Neural crest cell (in vitro differentiated cells): ENCODE measurements at regions not wholly inside any gene's neighbourhood (a gene's known extent, or its start where the extent isn't known, plus 50 kb on each side); places are given as distances from the start of the nearest gene placed in this dataset.
"Not testable (repeated sequence)": the region's sequence is repeated elsewhere in the genome, so short reads cannot be mapped to it uniquely, and the experiment has no call there.

Experiments
- DNase-seq: peaks from one replicate; pipeline ENCODE4 v3.0.0; 2021; ENCODE audit warnings: low read depth, mixed read lengths, low spot score
- H3K27ac Mint-ChIP-seq: one replicate; pipeline ENCODE4 v1.8.0; 2021; ENCODE audit warnings: mild to moderate bottlenecking, mixed read lengths; ENCODE audit not compliant: unreplicated experiment
- H3K27me3 Mint-ChIP-seq: 2 replicates; pipeline ENCODE4 v1.8.0; 2021; ENCODE audit warnings: low read depth, mild to moderate bottlenecking, mixed read lengths
- H3K36me3 Mint-ChIP-seq: 2 replicates; pipeline ENCODE4 v1.8.0; 2021; ENCODE audit warnings: low read depth, mild to moderate bottlenecking, mixed read lengths
- H3K4me1 Mint-ChIP-seq: 2 replicates; pipeline ENCODE4 v1.8.0; 2021; ENCODE audit warnings: mixed read lengths
- H3K4me3 Mint-ChIP-seq: one replicate; pipeline ENCODE4 v1.8.0; 2021; ENCODE audit warnings: mild to moderate bottlenecking, mixed read lengths
- H3K9me3 Mint-ChIP-seq: 2 replicates; pipeline ENCODE4 v1.8.0; 2021; ENCODE audit warnings: mixed read lengths
- TF ChIP-seq, protein P1 (sequence below): fragments of 200-600 bp; sonication (generic); conservative IDR thresholded peaks from 2 replicates; pipeline ENCODE4 v1.5.0; 2021; ENCODE audit warnings: antibody characterized with exemption, mild to moderate bottlenecking

GRCh38 chr10:117763528-117763927, 221.0 kb downstream of the EMX2 start:
- no peaks in the 10 kb centered on the region for H3K4me1 Mint-ChIP-seq
- no peak overlapping the region for H3K27ac Mint-ChIP-seq
- H3K4me3 Mint-ChIP-seq, result no peak overlapping the region
- TF ChIP-seq, protein P1, sequence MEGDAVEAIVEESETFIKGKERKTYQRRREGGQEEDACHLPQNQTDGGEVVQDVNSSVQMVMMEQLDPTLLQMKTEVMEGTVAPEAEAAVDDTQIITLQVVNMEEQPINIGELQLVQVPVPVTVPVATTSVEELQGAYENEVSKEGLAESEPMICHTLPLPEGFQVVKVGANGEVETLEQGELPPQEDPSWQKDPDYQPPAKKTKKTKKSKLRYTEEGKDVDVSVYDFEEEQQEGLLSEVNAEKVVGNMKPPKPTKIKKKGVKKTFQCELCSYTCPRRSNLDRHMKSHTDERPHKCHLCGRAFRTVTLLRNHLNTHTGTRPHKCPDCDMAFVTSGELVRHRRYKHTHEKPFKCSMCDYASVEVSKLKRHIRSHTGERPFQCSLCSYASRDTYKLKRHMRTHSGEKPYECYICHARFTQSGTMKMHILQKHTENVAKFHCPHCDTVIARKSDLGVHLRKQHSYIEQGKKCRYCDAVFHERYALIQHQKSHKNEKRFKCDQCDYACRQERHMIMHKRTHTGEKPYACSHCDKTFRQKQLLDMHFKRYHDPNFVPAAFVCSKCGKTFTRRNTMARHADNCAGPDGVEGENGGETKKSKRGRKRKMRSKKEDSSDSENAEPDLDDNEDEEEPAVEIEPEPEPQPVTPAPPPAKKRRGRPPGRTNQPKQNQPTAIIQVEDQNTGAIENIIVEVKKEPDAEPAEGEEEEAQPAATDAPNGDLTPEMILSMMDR, result no peak
- H3K9me3 Mint-ChIP-seq, result peaks cover 3% of the 10 kb centered on the region
- no peaks in the 10 kb centered on the region for H3K36me3 Mint-ChIP-seq
- H3K27me3 Mint-ChIP-seq, result peaks cover 3% of the 10 kb centered on the region
- no peak for DNase-seq

DNA sequence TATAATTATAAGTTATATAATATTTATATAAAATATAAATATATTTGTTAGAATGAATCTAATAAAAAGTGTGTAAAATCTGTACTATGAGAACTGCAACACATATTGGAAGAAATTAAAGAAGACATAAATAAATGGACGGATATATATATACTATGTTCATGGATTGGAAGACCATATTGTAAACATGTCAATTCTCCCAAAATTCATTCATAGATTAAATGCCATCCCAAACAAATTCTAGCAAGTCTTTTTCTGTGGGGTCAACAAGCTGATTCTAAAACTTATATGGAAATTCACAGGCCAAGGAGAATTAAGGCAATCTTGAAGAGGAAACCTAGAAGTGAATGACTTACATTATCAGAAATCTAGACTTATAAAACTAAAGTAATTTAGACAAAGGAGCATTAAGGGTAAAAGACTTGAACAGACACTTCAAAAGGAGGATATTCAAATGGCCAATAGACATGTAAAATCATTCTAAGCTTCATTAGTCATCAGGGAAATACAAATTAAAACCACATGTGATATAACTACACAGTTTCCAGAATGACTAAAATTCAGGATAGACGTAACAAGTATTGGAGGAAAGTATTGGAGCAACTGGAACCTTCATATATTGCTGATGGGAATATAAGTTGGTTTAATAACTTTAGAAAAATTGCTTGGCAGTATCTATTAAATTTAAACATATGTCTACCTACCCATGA, 225.9 kb downstream of the EMX2 start:
- H3K4me3 Mint-ChIP-seq, result no peak overlapping the region
- peaks cover 6% of the 10 kb centered on the region for H3K27me3 Mint-ChIP-seq
- DNase-seq, result no peak
- TF ChIP-seq, protein P1, result no peak
- peaks cover 5% of the 10 kb centered on the region for H3K4me1 Mint-ChIP-seq
- no peak overlapping the region for H3K27ac Mint-ChIP-seq
- H3K36me3 Mint-ChIP-seq, result no peaks in the 10 kb centered on the region
- peaks cover 5% of the 10 kb centered on the region for H3K9me3 Mint-ChIP-seq

DNA sequence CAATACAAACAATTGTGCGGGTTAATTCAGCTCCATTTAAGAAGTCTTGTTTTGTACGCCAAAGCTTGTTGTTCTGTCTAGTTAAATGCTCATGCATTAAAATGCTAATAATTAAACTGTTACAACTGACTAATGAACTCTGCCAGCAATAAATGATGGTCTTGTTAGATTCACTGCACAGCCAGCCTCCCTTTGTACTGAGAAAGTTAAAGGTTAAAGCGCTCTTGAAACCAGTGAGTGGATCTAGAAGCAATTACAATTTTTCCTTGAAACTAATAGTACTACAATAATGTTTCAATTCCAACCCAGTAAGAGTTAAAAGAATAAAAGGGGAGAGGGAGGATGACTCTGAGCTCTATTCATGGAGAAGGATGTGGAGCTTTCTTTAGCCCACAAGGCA, 233.0 kb downstream of the EMX2 start:
- no peak overlapping the region for H3K4me3 Mint-ChIP-seq
- no peak for DNase-seq
- H3K27me3 Mint-ChIP-seq, result peaks cover 6% of the 10 kb centered on the region
- peaks cover 13% of the 10 kb centered on the region for H3K4me1 Mint-ChIP-seq
- peaks cover 5% of the 10 kb centered on the region for H3K9me3 Mint-ChIP-seq
- no peaks in the 10 kb centered on the region for H3K36me3 Mint-ChIP-seq
- H3K27ac Mint-ChIP-seq, result no peak overlapping the region
- TF ChIP-seq, protein P1, result no peak

- H3K4me1 Mint-ChIP-seq, H3K9me3 Mint-ChIP-seq, H3K4me3 Mint-ChIP-seq, H3K27ac Mint-ChIP-seq, H3K27me3 Mint-ChIP-seq, H3K36me3 Mint-ChIP-seq, DNase-seq: not testable (repeated sequence)
These were observed 234.7 kb downstream of the EMX2 start for GRCh38 chr10:117777222-117777621.

DNA sequence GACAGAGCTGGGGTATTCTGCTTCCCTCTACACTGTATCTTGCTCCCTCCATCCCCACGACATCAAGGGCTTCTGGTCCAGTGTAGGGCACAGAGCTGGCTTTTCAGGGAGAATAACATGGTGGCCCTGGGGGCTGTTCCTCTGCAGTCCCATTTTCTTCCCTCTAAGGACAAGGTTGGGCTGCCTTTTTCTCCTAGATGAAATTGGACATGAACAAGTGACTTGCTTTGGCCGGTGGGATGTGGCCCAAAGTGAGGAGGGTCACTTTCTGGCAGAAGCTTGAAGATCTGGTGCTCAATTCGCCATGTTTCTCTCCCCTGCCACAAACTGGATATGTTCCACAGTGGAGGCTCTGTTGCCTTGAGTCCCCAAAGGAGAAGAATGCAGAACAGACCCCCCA, 235.7 kb downstream of the EMX2 start:
- H3K4me1 Mint-ChIP-seq, result peaks cover 8% of the 10 kb centered on the region
- peaks cover 5% of the 10 kb centered on the region for H3K27me3 Mint-ChIP-seq
- H3K9me3 Mint-ChIP-seq, result peaks cover 6% of the 10 kb centered on the region
- no peak for DNase-seq
- H3K27ac Mint-ChIP-seq, result no peak overlapping the region
- H3K36me3 Mint-ChIP-seq, result no peaks in the 10 kb centered on the region
- no peak overlapping the region for H3K4me3 Mint-ChIP-seq
- TF ChIP-seq, protein P1, result no peak

DNA sequence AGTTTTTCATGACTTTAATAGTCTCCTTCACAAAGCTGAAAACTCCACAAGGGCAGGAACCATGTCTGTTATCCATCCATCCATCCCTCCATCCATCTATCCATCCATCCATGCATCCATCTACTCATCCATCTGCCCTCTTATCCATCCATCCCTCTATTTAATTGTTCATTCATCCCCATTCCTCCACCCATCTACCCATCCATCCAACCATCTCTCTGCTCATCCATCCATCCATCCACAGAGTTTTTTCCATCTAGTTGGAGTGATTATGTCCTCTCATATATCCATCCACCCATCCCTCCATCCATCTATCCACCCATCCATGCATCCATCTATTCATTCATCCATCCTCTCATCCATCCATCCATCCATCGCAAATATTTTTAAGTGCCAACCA, 237.9 kb downstream of the EMX2 start:
- Mint-ChIP-seq H3K27me3 (peaks cover 5% of the 10 kb centered on the region), H3K4me1 (peaks cover 7% of the 10 kb centered on the region), H3K9me3 (peaks cover 3% of the 10 kb centered on the region), H3K36me3 (no peaks in the 10 kb centered on the region), H3K4me3 (no peak overlapping the region), H3K27ac (no peak overlapping the region)
- TF ChIP-seq, protein P1, result no peak
- no peak for DNase-seq
